GM12892 (cell line): ENCODE measurements at regions not wholly inside any gene's neighbourhood (a gene's known extent, or its start where the extent isn't known, plus 50 kb on each side); places are given as distances from the start of the nearest gene placed in this dataset.

Source experiments
- POLR2A ChIP-seq: IDR thresholded peaks from 2 replicates; pipeline ENCODE4 v1.6.1; 2011; ENCODE audit warnings: low read depth, low read length, control low read depth
- POLR2AphosphoS5 ChIP-seq: IDR thresholded peaks from 2 replicates; pipeline ENCODE4 v1.6.1; 2011; ENCODE audit warnings: low read depth, low read length, control low read depth

DNA sequence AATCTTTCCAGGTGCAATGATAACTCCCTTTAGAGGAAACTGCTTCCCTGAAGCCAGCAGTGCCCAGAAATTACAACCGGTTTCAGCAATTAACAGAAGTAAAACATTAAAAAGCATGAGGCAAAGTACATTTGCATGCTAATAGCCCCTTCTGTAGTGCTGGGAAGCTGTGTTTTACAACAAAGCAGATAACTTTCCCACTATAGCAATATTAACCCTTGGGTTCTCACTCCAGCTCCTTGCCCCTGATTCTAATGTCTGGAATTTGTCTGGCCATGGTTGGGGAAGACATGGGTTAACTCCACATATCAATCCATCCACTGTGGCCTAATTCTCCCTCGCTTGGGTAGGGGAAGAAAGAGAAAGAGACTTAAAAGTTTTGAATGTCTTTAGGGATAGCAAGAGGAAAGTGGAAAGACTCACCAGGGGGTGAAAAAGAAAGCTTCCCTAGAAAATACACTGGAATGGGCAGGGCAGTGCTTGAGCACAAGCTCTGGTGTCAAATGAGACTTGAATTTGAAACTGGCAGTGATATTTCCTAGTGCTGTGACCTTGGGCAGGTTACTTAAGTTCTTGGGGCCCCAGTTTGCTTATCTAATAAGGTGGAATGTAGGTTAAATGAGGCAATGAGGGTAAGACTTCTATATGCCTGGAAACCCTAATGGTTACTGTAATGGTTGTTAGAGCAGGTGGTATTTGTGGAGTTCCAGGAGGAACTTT, 102.0 kb downstream of the SOX9 start:
- TF ChIP-seq POLR2AphosphoS5 (no peak), POLR2A (no peak)
